Panc1 (cell line): ENCODE measurements at regions not wholly inside any gene's neighbourhood (a gene's known extent, or its start where the extent isn't known, plus 50 kb on each side); places are given as distances from the start of the nearest gene placed in this dataset.

Experiments used
- ATAC-seq: fragments of 200-7000 bp; cut with Tn5 transposase; 2 replicates; pipeline ENCODE4 v1.9.1; 2020; ENCODE audit warnings: mild to moderate bottlenecking, moderate library complexity
- BruUV-seq: library from RNA; stranded (reverse); fragments of 400-500 nt; replicated peaks from 2 replicates; lab custom pipeline; 2021; lab: Mats Ljungman, UMichigan
- CTCF ChIA-PET: fragments of 300-600 bp; sonication (Branson Sonifier 250); formaldehyde crosslinking; loops from one replicate; lab custom pipeline; 2022; ENCODE audit warnings: antibody characterized with exemption; lab: Charles Lee
- POLR2A ChIA-PET: fragments of 300-600 bp; sonication (Branson Sonifier 250); formaldehyde crosslinking; loops from one replicate; lab custom pipeline; 2022; ENCODE audit warnings: antibody characterized with exemption; lab: Charles Lee
- DNase-seq: peaks from one replicate; pipeline ENCODE4 v3.0.0-alpha.2; 2010; ENCODE audit warnings: low read depth, low spot score
- H3K27ac ChIP-seq: 2 replicates; pipeline ENCODE4 v1.5.1; 2011; ENCODE audit warnings: mild to moderate bottlenecking, low read length, inconsistent platforms
- H3K27me3 ChIP-seq: fragments of 200-500 bp; sonication (Bioruptor generic); 2 replicates; pipeline ENCODE4 v1.6.0; 2014; ENCODE audit warnings: low read length, inconsistent platforms; ENCODE audit not compliant: control insufficient read depth, insufficient read depth
- H3K36me3 ChIP-seq: fragments of 200-500 bp; sonication (Bioruptor generic); 2 replicates; pipeline ENCODE4 v1.5.1; 2014; ENCODE audit warnings: inconsistent platforms, mild to moderate bottlenecking, low read length, moderate library complexity; ENCODE audit not compliant: control insufficient read depth, insufficient read depth
- H3K4me1 ChIP-seq: 2 replicates; pipeline ENCODE4 v1.5.1; 2011; ENCODE audit warnings: inconsistent platforms, mild to moderate bottlenecking, low read length, moderate library complexity; ENCODE audit not compliant: control insufficient read depth, insufficient read depth
- H3K4me3 ChIP-seq, 2 experiments: 2 replicates each; pipeline ENCODE4 v1.5.1; 2011 to 2012; ENCODE audit warnings: low read depth in 2 of 2, low read length in 2 of 2, mild to moderate bottlenecking in 2 of 2, inconsistent platforms in 1 of 2, moderate library complexity in 1 of 2
- H3K9me3 ChIP-seq: fragments of 200-500 bp; sonication (Bioruptor generic); 2 replicates; pipeline ENCODE4 v1.5.1; 2014; ENCODE audit warnings: low read depth, mild to moderate bottlenecking, inconsistent platforms, low read length, moderate library complexity; ENCODE audit not compliant: control insufficient read depth, insufficient read depth
- POLR2AphosphoS5 ChIP-seq: IDR thresholded peaks from 2 replicates; pipeline ENCODE4 v1.6.1; 2012; ENCODE audit warnings: mild to moderate bottlenecking, low read depth, low read length, moderate library complexity
- SIN3A ChIP-seq: IDR thresholded peaks from 2 replicates; pipeline ENCODE4 v1.6.1; 2012; ENCODE audit warnings: low read depth, mild to moderate bottlenecking, low read length, moderate library complexity, borderline replicate concordance; ENCODE audit not compliant: insufficient read depth
- TCF7L2 ChIP-seq: IDR thresholded peaks from 2 replicates; pipeline ENCODE4 v1.6.1; 2011; ENCODE audit warnings: mild to moderate bottlenecking, low read depth, low read length, inconsistent platforms
- in situ Hi-C: cut with HindIII; loops from 2 replicates; pipeline ENCODE4 v1.10.0; 2016; ENCODE audit warnings: low sequenced_read_pairs, low pct_unique_long_range_greater_than_20kb
- intact Hi-C: fragments of 100-400 bp; cut with micrococcal nuclease; formaldehyde crosslinking; loops from one replicate; pipeline ENCODE4 v1.10.0; 2022; ENCODE audit not compliant: unreplicated experiment
- TF ChIP-seq, protein P1 (sequence below): fragments of 450-650 bp; IDR thresholded peaks from 2 replicates; pipeline ENCODE4 v1.5.1; 2017; ENCODE audit warnings: mild to moderate bottlenecking
- TF ChIP-seq, protein P2 (sequence below), 2 experiments: IDR thresholded peaks; 2 replicates each; pipeline ENCODE4 v1.6.1; 2011 to 2012; ENCODE audit warnings: low read depth in 2 of 2, control low read depth in 1 of 2, low read length in 1 of 2, mild to moderate bottlenecking in 1 of 2, moderate library complexity in 1 of 2; ENCODE audit not compliant: insufficient read depth in 1 of 2

DNA sequence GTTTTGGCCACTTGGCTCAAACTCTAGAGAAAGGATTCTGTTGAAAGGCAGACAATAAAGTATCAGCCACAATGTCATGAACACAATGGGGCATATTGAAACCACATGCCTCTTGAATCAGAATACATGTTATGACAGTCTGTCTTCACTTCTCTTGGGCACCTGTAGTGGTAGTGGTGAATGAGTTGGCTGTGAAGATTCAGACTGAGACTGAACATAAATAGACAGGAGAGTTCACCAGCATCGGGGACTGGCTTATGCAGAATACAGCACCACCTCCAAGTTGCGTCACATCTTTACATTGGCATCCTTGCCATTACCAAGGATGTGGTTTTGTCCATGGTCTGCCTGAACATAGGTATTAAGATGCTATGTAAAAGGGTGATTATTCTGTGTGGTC lies 336.8 kb downstream of the MYCN start:
- ChIA-PET POLR2A (no interaction called here), CTCF (no interaction called here)
- H3K4me1 ChIP-seq = no peaks in the 10 kb centered on the region
- H3K4me3 ChIP-seq = no peak overlapping the region
- DNase-seq (no peak), ATAC-seq (no peak)
- in situ Hi-C loops = no loop called here
- no TSS peak for BruUV-seq
- no peaks in the 10 kb centered on the region for H3K9me3 ChIP-seq
- no peaks in the 10 kb centered on the region for H3K36me3 ChIP-seq
- no peaks in the 10 kb centered on the region for H3K27me3 ChIP-seq
- TF ChIP-seq, protein P1, sequence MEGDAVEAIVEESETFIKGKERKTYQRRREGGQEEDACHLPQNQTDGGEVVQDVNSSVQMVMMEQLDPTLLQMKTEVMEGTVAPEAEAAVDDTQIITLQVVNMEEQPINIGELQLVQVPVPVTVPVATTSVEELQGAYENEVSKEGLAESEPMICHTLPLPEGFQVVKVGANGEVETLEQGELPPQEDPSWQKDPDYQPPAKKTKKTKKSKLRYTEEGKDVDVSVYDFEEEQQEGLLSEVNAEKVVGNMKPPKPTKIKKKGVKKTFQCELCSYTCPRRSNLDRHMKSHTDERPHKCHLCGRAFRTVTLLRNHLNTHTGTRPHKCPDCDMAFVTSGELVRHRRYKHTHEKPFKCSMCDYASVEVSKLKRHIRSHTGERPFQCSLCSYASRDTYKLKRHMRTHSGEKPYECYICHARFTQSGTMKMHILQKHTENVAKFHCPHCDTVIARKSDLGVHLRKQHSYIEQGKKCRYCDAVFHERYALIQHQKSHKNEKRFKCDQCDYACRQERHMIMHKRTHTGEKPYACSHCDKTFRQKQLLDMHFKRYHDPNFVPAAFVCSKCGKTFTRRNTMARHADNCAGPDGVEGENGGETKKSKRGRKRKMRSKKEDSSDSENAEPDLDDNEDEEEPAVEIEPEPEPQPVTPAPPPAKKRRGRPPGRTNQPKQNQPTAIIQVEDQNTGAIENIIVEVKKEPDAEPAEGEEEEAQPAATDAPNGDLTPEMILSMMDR = no peak
- no peak for TF ChIP-seq SIN3A
- TF ChIP-seq, protein P2, sequence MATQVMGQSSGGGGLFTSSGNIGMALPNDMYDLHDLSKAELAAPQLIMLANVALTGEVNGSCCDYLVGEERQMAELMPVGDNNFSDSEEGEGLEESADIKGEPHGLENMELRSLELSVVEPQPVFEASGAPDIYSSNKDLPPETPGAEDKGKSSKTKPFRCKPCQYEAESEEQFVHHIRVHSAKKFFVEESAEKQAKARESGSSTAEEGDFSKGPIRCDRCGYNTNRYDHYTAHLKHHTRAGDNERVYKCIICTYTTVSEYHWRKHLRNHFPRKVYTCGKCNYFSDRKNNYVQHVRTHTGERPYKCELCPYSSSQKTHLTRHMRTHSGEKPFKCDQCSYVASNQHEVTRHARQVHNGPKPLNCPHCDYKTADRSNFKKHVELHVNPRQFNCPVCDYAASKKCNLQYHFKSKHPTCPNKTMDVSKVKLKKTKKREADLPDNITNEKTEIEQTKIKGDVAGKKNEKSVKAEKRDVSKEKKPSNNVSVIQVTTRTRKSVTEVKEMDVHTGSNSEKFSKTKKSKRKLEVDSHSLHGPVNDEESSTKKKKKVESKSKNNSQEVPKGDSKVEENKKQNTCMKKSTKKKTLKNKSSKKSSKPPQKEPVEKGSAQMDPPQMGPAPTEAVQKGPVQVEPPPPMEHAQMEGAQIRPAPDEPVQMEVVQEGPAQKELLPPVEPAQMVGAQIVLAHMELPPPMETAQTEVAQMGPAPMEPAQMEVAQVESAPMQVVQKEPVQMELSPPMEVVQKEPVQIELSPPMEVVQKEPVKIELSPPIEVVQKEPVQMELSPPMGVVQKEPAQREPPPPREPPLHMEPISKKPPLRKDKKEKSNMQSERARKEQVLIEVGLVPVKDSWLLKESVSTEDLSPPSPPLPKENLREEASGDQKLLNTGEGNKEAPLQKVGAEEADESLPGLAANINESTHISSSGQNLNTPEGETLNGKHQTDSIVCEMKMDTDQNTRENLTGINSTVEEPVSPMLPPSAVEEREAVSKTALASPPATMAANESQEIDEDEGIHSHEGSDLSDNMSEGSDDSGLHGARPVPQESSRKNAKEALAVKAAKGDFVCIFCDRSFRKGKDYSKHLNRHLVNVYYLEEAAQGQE (IDR thresholded peaks at IDR 0.05; ENCODE audit: insufficient read depth in 1 of 2, low read depth in 2 of 2, low read length in 1 of 2) = no peak
- TF ChIP-seq POLR2AphosphoS5 = no peak
- TF ChIP-seq TCF7L2 = no peak
- H3K27ac ChIP-seq = no peak overlapping the region
- intact Hi-C loops = no loop called here

DNA sequence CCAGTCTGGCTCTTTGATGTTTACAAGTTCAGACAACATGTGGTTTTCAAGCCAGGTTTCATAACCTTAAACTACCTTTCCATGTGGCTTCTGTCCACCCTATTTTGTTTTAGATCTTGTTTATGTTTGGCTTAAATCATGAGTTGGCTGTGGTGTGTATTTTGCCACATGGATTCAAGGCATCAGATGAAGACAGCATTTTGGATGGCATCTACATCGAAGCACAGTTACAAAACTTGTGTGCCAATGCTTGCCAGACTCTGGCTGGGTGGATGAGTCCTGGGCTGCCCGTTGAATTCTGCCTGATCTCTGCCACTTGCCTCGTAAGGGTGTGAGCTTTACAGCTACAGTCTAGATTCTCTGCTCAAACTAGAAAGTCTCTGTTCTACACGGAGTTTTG lies 335.3 kb downstream of the MYCN start:
- Histone ChIP-seq H3K9me3 (no peaks in the 10 kb centered on the region), H3K27me3 (no peaks in the 10 kb centered on the region), H3K4me1 (no peaks in the 10 kb centered on the region), H3K4me3 (no peak overlapping the region), H3K36me3 (no peaks in the 10 kb centered on the region), H3K27ac (no peak overlapping the region)
- POLR2A ChIA-PET = no interaction called here
- intact Hi-C loops (no loop called here), in situ Hi-C loops (no loop called here)
- BruUV-seq = no TSS peak
- DNase-seq = no peak
- ATAC-seq = no peak
- TF ChIP-seq, protein P2 (IDR thresholded peaks at IDR 0.05; ENCODE audit: insufficient read depth in 1 of 2, low read depth in 2 of 2, low read length in 1 of 2) = no peak
- TF ChIP-seq POLR2AphosphoS5 = no peak
- no peak for TF ChIP-seq TCF7L2
- no peak for TF ChIP-seq SIN3A
- TF ChIP-seq, protein P1 = no peak
- CTCF ChIA-PET = no interaction called here
